Lung (tissue), 11 donors: ENCODE measurements at regions not wholly inside any gene's neighbourhood (a gene's known extent, or its start where the extent isn't known, plus 50 kb on each side); places are given as distances from the start of the nearest gene placed in this dataset.

Source experiments
- ATAC-seq: fragments of 200-7000 bp; cut with Tn5 transposase; one replicate; pipeline ENCODE4 v1.9.1; 2020; ENCODE audit warnings: moderate number of reproducible peaks; ENCODE audit not compliant: insufficient read depth, low FRiP score
- DNase-seq, 3 donors: peaks; one replicate each; pipeline ENCODE4 v3.0.0-alpha.2; 2013 to 2017
- H3K27ac ChIP-seq, 2 donors: one replicate each; pipeline ENCODE4 v1.5.1; 2013; ENCODE audit warnings: mild to moderate bottlenecking in 2 of 2, moderate library complexity in 2 of 2, control low read depth in 1 of 2, inconsistent platforms in 1 of 2, low read depth in 1 of 2, low read length in 1 of 2
- H3K27me3 ChIP-seq, 3 donors: one replicate each; pipeline ENCODE4 v1.5.1; 2013; ENCODE audit warnings: low read length in 2 of 3; ENCODE audit not compliant: control insufficient read depth in 3 of 3, insufficient read depth in 3 of 3
- H3K36me3 ChIP-seq, 4 donors: one replicate each; pipeline ENCODE4 v1.5.1; 2013; ENCODE audit warnings: low read length in 4 of 4, mild to moderate bottlenecking in 1 of 4, moderate library complexity in 1 of 4; ENCODE audit not compliant: control insufficient read depth in 4 of 4, insufficient read depth in 4 of 4
- H3K4me1 ChIP-seq, 5 donors: one replicate each; pipeline ENCODE4 v1.5.1; 2013; ENCODE audit warnings: low read length in 5 of 5, mild to moderate bottlenecking in 2 of 5, moderate library complexity in 1 of 5; ENCODE audit not compliant: control insufficient read depth in 5 of 5, insufficient read depth in 5 of 5
- H3K4me3 ChIP-seq: one replicate; pipeline ENCODE4 v1.5.1; 2013; ENCODE audit warnings: mild to moderate bottlenecking, control low read depth, moderate library complexity
- H3K9ac ChIP-seq, 2 donors: one replicate each; pipeline ENCODE4 v1.5.1; 2013; ENCODE audit warnings: low read length in 2 of 2, control low read depth in 1 of 2; ENCODE audit not compliant: insufficient read depth in 1 of 2
- H3K9me3 ChIP-seq, 4 donors: one replicate each; pipeline ENCODE4 v1.5.1; 2013; ENCODE audit warnings: low read length in 3 of 4, mild to moderate bottlenecking in 1 of 4, moderate library complexity in 1 of 4; ENCODE audit not compliant: control insufficient read depth in 4 of 4, insufficient read depth in 3 of 4
- WGBS, 2 donors: extraction: QIAGEN DNeasy Blood & Tissue Kit; methylation state at CpG; one replicate each; pipeline ENCODE4 v1.1.7; 2013; 5-methylcytosine and 5-hydroxymethylcytosine counted together
- TF ChIP-seq, protein P1 (sequence below): IDR thresholded peaks from 2 replicates; pipeline ENCODE4 v1.5.1; 2012; ENCODE audit warnings: mild to moderate bottlenecking; ENCODE audit errors: control extremely low read depth, extremely low read depth
- donor health status: control.
- donor health status: control.
- donor health status: Bipolar disorder and iron deficiency.
- donor health status: healthy.
- donor health status: DM: yes; HTN: yes; CAD: no.

DNA sequence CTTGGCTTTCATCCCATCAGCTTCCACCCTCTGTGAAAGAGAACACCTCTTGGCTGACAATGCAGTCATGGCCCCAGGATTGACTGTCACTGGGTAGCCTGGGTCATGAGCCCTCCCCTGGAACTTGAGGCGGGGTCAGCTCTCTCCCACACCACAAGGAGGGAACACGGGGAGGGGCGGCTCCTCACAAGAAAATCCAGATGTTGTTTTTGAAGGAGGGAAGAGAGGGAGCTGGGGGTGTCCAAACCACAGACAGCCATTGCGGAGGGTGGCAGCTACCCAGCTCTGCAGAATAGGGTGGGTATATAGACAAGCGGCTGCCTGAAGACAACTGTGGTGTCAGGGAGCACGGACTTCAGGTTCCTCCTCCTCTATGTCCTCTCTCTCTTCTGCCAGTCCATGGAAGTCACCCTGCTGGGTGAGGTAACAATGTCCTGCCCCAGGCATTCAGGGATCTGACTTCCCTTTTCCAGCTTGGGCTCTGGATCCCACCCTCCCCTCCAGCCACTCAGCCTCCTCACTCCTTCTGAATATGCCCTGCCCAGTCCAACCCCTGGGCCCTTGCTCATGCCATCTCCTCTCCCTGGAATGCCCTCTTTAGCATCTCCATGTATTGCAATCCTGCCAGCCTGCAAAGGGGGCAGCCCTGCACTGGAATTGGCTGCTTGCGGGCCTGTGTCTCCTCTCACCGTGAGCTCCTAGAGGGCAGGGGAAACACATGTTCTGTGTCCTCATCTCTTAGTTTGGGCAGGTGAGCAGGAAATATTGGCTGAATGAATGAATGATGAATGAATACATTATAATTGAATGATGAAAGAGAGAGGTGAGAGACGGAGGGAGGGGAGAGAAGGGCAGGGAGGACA, 60.9 kb upstream of the RUNX3 start:
- ATAC-seq (no peak), DNase-seq (no peak)
- H3K9ac ChIP-seq = no peak overlapping the region
- H3K4me3 ChIP-seq = no peak overlapping the region
- no peaks in the 10 kb centered on the region for H3K36me3 ChIP-seq
- 65 to 74% methylated on average over 9 of the region's 9 CpGs for WGBS, 2 donors
- no peak overlapping the region for H3K27ac ChIP-seq
- TF ChIP-seq, protein P1, sequence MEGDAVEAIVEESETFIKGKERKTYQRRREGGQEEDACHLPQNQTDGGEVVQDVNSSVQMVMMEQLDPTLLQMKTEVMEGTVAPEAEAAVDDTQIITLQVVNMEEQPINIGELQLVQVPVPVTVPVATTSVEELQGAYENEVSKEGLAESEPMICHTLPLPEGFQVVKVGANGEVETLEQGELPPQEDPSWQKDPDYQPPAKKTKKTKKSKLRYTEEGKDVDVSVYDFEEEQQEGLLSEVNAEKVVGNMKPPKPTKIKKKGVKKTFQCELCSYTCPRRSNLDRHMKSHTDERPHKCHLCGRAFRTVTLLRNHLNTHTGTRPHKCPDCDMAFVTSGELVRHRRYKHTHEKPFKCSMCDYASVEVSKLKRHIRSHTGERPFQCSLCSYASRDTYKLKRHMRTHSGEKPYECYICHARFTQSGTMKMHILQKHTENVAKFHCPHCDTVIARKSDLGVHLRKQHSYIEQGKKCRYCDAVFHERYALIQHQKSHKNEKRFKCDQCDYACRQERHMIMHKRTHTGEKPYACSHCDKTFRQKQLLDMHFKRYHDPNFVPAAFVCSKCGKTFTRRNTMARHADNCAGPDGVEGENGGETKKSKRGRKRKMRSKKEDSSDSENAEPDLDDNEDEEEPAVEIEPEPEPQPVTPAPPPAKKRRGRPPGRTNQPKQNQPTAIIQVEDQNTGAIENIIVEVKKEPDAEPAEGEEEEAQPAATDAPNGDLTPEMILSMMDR = no peak
- no peaks in the 10 kb centered on the region for H3K27me3 ChIP-seq
- peaks cover 0 to 7% (median 2%) of the 10 kb centered on the region in 4 donors for H3K9me3 ChIP-seq
- no peaks in the 10 kb centered on the region for H3K4me1 ChIP-seq

DNA sequence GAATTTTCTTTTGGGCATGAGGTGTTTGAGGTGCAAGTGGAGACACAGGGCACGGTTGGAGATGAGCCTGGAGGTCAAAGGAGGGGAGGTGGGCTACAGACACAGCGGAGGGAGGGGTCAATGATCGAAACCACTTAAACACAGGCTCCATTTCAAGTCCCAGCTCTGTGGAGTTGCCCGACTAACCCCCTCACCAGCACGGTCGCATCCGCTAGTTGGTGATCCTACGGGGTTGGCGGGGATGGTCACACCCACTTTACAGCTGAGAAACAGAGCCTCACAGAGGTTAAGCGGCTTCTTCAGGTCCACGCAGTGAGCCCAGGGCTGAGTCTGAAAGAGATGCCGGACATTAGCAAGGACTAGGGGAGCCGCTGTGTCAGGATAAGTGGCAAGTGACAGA, 60.1 kb upstream of the RUNX3 start:
- WGBS, 2 donors = 77 to 91% methylated on average over 13 of the region's 13 CpGs
- peaks cover 0 to 7% (median 2%) of the 10 kb centered on the region in 4 donors for H3K9me3 ChIP-seq
- no peaks in the 10 kb centered on the region for H3K36me3 ChIP-seq
- no peak overlapping the region for H3K4me3 ChIP-seq
- H3K27me3 ChIP-seq = no peaks in the 10 kb centered on the region
- no peaks in the 10 kb centered on the region for H3K4me1 ChIP-seq
- H3K9ac ChIP-seq = no peak overlapping the region
- TF ChIP-seq, protein P1 = no peak
- no peak overlapping the region for H3K27ac ChIP-seq
- no peak for DNase-seq
- ATAC-seq = no peak

DNA sequence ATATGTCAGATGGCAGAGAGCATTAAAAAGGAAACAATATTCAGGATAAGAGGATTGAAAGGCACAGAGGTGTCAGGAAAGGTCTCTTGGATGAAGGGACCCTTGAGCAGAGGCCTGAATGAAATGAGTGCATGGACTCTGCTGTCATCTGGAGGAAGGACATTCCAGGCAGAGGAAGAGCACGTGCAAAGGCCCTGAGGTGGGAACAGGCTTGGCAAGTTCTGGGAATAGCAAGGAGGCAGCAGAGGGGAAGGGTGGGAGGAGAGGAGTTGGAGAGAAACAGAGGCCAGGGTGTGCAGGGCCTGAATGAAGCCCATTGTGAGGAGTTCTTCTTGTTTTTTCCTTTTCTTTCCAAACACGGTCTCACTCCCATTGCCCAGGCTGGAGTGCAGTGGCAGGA, 59.0 kb upstream of the RUNX3 start:
- peaks cover 0 to 7% (median 2%) of the 10 kb centered on the region in 4 donors for H3K9me3 ChIP-seq
- no peak for ATAC-seq

More for the DNA sequence above, 59.0 kb upstream of the RUNX3 start:
- TF ChIP-seq, protein P1 = no peak
- Histone ChIP-seq H3K27ac (no peak overlapping the region), H3K36me3 (no peaks in the 10 kb centered on the region), H3K4me3 (no peak overlapping the region), H3K27me3 (no peaks in the 10 kb centered on the region), H3K9ac (no peak overlapping the region), H3K4me1 (no peaks in the 10 kb centered on the region)
- DNase-seq = no peak
- WGBS, 2 donors = 79 to 89% methylated on average over 2 of the region's 2 CpGs
